PFSK-1 (cell line): ENCODE measurements at regions not wholly inside any gene's neighbourhood (a gene's known extent, or its start where the extent isn't known, plus 50 kb on each side); places are given as distances from the start of the nearest gene placed in this dataset.

Source experiments
- TAF1 ChIP-seq: IDR thresholded peaks from 2 replicates; pipeline ENCODE4 v1.6.1; 2012; ENCODE audit warnings: low read length, control low read depth, borderline replicate concordance; ENCODE audit not compliant: insufficient read depth
- TF ChIP-seq, protein P1 (sequence below), 2 experiments: IDR thresholded peaks; 2 replicates each; pipeline versions ENCODE4 v1.6.1 to v1.8.0; 2011 to 2012; ENCODE audit warnings: low read depth in 2 of 2, low read length in 2 of 2, control low read depth in 1 of 2, inconsistent platforms in 1 of 2, mild to moderate bottlenecking in 1 of 2, moderate library complexity in 1 of 2; ENCODE audit not compliant: insufficient read depth in 1 of 2

DNA sequence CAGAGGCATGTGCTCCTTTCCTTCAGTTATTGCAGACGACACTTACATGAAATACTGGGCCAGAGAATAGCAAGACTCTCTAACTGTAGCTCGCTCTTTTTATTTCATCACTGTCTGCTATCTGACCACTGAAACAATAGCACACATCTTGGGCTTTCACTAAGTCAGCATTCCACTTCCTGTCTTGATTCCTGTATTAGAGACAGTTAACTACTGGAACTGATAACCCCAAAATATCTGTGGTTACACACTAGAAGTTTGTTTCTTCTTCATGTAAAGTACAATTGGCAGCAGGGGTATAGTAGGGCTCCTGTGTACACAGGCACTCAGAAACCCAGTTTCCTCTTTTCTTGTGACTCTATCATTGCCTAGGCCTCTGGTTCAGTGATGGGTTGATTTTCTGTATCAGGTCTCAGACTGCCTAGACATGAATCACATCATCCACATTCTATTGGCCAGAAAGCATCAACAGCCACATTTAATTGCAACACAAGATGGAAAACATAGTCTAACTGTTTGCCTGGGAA lies 230.2 kb upstream of the CD96 start:
- TF ChIP-seq, protein P1, sequence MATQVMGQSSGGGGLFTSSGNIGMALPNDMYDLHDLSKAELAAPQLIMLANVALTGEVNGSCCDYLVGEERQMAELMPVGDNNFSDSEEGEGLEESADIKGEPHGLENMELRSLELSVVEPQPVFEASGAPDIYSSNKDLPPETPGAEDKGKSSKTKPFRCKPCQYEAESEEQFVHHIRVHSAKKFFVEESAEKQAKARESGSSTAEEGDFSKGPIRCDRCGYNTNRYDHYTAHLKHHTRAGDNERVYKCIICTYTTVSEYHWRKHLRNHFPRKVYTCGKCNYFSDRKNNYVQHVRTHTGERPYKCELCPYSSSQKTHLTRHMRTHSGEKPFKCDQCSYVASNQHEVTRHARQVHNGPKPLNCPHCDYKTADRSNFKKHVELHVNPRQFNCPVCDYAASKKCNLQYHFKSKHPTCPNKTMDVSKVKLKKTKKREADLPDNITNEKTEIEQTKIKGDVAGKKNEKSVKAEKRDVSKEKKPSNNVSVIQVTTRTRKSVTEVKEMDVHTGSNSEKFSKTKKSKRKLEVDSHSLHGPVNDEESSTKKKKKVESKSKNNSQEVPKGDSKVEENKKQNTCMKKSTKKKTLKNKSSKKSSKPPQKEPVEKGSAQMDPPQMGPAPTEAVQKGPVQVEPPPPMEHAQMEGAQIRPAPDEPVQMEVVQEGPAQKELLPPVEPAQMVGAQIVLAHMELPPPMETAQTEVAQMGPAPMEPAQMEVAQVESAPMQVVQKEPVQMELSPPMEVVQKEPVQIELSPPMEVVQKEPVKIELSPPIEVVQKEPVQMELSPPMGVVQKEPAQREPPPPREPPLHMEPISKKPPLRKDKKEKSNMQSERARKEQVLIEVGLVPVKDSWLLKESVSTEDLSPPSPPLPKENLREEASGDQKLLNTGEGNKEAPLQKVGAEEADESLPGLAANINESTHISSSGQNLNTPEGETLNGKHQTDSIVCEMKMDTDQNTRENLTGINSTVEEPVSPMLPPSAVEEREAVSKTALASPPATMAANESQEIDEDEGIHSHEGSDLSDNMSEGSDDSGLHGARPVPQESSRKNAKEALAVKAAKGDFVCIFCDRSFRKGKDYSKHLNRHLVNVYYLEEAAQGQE (IDR thresholded peaks at IDR 0.05; ENCODE audit: insufficient read depth in 1 of 2, low read depth in 2 of 2, low read length in 2 of 2) = no peak
- no peak for TF ChIP-seq TAF1
